ENCODE measurements at regions not wholly inside any gene's neighbourhood (a gene's known extent, or its start where the extent isn't known, plus 50 kb on each side); places are given as distances from the start of the nearest gene placed in this dataset.
A peak's percentile ranks its signal among the peaks of the same experiment; 100 is the strongest.

DNA sequence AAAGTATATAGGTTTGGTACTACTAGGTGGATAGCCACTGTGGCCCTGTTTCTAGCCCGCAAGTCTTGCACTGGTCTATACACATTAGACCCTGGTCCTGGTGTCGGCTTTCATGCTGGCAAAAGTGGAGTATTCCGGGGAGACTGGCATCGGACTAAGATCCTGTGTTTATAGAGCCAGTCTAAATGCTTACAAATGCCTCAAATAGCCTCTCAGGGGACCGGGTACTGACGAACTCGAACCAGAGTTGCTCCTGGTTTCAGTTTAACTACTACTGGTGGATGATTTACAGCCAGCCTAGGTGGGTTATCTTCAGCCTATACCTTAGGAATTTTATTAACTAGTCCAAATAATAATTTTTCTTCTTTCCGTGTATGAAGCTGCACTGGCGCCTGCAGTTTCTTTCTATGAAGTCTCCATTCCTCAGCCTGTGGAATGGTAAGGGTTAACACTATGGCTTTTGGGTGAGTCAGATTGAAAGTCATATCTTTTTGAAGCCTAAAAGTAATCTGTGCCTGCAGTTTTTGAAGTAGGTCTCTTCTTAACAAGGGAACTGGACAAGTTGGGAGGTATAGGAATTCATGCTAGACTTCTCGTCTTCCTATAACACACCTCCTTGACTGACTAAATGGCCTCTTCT, 51.3 kb downstream of the OR10H4 start:
- H3K4me1 Mint-ChIP-seq: peaks cover 27% of the 10 kb centered on the region
- peaks cover 4% of the 10 kb centered on the region for H3K27me3 Mint-ChIP-seq
- no peak overlapping the region for H3K27ac Mint-ChIP-seq
- ATAC-seq (no peak), DNase-seq (no peak)
- CTCF ChIA-PET: no interaction called here
- H3K36me3 Mint-ChIP-seq: no peaks in the 10 kb centered on the region
- no peak overlapping the region for H3K4me3 Mint-ChIP-seq
- H3K9me3 Mint-ChIP-seq (ENCODE audit: low read depth): peaks cover 1% of the 10 kb centered on the region

DNA sequence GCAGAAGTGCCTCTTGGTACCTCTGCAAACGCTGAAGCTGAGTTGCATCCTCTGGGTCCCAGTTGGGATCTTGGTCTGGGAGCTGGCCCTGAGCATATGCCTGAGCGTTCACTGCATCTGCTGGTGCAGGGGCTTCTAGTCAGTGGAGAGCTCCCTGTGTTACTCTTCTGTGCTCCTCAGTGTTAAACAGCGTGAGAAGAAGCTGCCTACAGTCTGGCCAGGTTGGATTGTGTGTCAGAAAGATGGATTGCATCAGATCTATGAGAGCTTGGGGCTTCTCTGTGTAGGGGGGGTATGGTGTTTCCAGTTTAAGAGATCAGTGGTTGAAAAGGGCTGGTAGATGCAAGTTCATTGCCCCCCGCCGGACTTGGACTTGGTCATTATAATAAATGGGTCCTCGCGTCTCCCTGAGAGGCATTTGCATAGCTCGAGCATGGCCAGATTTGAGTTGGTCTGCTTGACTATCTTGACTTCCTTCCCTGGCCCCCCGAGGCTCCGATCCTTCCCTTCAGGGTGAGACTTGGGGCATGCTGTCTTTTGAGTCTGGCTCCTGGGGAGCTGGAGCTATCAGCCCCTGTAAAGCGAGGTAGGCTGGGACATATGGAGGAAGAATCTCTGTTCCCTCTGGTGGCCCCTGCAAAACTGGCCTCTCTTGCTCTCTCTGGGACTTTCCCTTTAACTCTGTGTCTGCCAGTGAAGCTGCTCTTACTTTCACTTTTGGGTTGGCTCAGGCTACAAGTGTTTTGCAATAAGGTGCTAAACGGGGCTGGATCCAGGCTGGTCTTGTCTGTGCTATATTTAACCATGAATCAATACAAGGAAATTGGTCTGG, 52.9 kb downstream of the OR10H4 start:
- CTCF ChIA-PET: interaction anchor here (1.1 to 1.2 kb wide), 2 partner anchors 39 to 40 kb away, joined by 3 to 4 read pairs; no protein-coding TSS in a partner anchor
- H3K9me3 Mint-ChIP-seq (ENCODE audit: low read depth): no peaks in the 10 kb centered on the region
- peak overlapping the region; percentile 65 for H3K4me3 Mint-ChIP-seq
- peaks cover 3% of the 10 kb centered on the region for H3K27me3 Mint-ChIP-seq
- H3K4me1 Mint-ChIP-seq: peaks cover 27% of the 10 kb centered on the region
- ATAC-seq (peak; percentile 86), DNase-seq (peak; percentile 65)
- peak overlapping the region; percentile 42 for H3K27ac Mint-ChIP-seq
- H3K36me3 Mint-ChIP-seq: no peaks in the 10 kb centered on the region

DNA sequence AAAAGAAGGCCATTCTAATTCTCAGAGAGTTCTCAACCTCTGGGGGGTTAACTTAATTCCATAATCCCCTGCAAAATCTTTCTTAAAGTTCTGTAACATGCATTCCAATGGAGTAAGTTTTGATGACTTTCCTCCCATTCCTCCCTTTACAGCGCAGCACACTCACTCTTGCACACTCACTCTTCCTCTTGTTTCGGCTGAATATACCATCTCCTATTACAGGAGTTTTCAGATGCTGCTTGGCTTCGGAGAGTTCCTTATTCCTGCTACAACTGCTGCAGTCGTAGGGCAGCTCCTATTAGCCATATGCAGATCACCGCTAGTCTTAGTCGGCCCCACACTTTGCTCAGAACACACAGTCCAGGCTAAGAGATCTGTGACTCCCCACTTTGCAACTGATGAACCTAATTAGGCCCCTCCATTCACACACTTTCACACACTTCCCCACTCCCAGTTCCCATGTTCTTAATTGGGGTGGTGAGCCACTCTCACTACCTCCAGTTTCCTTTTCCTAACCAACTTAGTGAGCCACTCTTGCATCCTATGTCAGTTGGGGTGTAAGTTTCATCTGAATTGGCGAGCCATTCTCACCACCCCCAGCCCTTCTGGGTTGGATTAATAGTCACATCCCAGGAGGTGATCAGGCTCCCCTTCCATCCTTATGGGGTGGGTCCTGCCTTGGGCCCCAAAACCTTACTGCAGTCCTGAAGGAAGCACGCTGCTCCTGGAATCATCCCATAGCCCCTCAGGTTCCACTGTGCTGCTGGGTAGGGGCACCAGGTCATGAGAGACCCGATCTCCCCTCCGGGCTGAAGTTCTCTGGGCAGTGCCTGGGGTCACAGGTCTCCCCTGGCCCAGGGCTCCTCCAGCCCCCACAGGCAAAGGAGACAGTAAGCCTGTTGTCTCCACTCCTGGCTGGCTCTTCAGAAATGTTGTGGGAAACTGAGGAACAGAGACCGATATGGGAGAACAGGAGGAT, 53.9 kb downstream of the OR10H4 start:
- Mint-ChIP-seq H3K27me3 (peaks cover 3% of the 10 kb centered on the region), H3K9me3 (ENCODE audit: low read depth) (no peaks in the 10 kb centered on the region), H3K36me3 (no peaks in the 10 kb centered on the region), H3K4me3 (peak overlapping the region; percentile 65), H3K27ac (peak overlapping the region; percentile 42), H3K4me1 (peaks cover 27% of the 10 kb centered on the region)
- DNase-seq (no peak), ATAC-seq (no peak)
- CTCF ChIA-PET: no interaction called here

DNA sequence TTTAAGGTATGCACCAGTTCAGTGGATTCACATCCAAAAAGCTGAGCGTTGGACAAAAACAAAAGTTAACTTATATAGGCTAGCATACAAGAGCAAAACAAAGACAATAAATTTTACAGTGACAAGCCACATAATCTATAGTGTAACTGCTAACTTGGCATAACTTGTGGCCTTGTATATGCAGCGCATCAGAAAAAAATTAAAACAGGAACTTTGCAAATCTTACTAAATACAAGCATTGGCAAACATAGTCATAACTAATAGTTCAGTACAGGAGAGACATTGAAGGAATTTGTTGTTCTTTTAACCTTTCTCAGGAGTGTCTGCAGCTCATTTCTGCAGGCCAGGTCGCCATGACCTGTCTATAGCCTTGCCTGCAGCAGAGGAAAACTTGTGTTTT, 54.6 kb downstream of the OR10H4 start:
- Mint-ChIP-seq H3K4me3 (no peak overlapping the region), H3K27ac (no peak overlapping the region), H3K4me1 (peaks cover 27% of the 10 kb centered on the region), H3K27me3 (peaks cover 3% of the 10 kb centered on the region), H3K36me3 (no peaks in the 10 kb centered on the region), H3K9me3 (ENCODE audit: low read depth) (no peaks in the 10 kb centered on the region)
- no peak for ATAC-seq
- DNase-seq: no peak
- CTCF ChIA-PET: no interaction called here

DNA sequence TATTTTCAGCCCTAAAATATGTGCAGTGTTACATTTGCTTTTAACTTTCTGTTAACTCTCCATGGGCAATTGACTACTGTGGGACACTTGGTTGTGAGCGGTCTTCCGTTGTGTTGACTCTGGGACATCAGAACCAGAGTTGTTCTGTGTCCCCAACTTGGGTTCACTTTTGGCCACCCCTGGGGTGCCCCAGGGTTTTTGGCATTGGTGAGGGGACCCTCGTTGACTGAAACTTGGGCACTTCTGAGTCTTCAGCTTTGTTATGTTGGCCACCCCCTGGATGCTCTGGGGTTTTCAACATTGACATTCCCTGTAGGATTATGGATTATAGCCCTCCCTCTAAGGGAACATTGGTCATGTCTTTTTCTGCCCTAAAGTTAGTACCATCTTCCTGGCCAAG, 57.1 kb downstream of the OR10H4 start:
- H3K4me3 Mint-ChIP-seq: no peak overlapping the region
- ATAC-seq: no peak
- CTCF ChIA-PET: interaction anchor here (1.0 kb wide), 1 partner anchor 14 kb away, joined by 5 read pairs; no protein-coding TSS in a partner anchor

DNA sequence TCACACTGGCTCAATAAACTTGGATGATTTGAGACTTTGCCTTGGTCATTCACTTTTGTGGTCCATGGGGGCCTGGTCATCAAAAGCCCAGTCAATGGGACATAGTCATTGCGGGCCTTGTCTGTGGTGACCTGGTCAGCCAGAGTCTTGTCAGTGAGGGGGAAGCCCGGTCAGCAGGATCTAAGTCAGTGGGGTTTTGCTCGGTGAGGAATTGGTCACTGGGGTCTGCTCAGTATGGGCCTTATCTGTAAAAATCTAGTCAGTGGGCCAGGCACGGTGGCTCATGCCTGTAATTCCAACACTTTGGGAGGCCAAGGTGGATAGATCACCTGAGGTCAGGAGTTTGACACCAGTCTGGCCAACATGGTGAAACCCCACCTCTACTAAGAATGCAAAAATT, 63.7 kb upstream of the TPM4 start:
- Mint-ChIP-seq H3K4me3 (no peak overlapping the region), H3K9me3 (ENCODE audit: low read depth) (no peaks in the 10 kb centered on the region), H3K4me1 (no peaks in the 10 kb centered on the region), H3K36me3 (no peaks in the 10 kb centered on the region), H3K27me3 (peaks cover 3% of the 10 kb centered on the region), H3K27ac (no peak overlapping the region)
- ATAC-seq (no peak), DNase-seq (no peak)
- CTCF ChIA-PET: no interaction called here

More for the DNA sequence above, 57.1 kb downstream of the OR10H4 start:
- Mint-ChIP-seq H3K27ac (no peak overlapping the region), H3K27me3 (peaks cover 4% of the 10 kb centered on the region), H3K4me1 (peaks cover 18% of the 10 kb centered on the region), H3K9me3 (ENCODE audit: low read depth) (no peaks in the 10 kb centered on the region), H3K36me3 (no peaks in the 10 kb centered on the region)
- DNase-seq: no peak

DNA sequence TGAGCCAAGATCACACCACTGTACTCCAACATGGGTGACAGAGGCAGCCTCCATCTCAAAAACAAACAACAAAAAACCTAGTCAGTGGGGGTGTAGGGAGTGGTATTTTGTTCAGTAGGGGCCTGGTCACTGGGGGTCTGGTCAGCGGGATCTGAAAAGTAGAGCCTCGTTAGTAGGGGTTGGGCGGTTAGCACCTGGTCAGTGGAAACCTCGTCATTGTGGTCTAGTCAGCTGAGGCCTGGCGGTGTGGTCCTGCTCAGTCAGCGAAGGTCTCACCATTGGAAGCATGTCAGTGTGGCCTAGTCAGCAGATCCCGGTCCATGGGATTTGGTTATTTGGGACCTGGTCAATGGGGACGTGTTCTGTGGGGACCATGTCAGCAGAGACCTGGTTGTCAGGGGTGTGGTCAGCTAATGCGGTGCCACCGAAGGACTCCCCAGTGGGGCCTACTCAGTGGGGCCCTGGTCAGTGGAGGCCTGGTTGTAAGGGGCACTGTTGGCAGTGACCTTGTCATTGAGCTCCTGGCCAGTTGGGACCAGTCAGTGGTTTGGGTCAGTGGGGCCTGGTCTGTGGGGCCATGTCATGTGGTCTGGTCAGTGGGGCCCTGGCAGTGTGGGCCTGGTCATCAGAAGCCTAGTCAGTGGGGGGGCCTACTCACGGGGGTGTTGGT, 63.0 kb upstream of the TPM4 start:
- ATAC-seq (no peak), DNase-seq (no peak)
- no peak overlapping the region for H3K27ac Mint-ChIP-seq
- no peaks in the 10 kb centered on the region for H3K4me1 Mint-ChIP-seq
- H3K27me3 Mint-ChIP-seq: peaks cover 3% of the 10 kb centered on the region
- H3K9me3 Mint-ChIP-seq (ENCODE audit: low read depth): no peaks in the 10 kb centered on the region
- H3K4me3 Mint-ChIP-seq: no peak overlapping the region
- H3K36me3 Mint-ChIP-seq: no peaks in the 10 kb centered on the region
- CTCF ChIA-PET: no interaction called here

DNA sequence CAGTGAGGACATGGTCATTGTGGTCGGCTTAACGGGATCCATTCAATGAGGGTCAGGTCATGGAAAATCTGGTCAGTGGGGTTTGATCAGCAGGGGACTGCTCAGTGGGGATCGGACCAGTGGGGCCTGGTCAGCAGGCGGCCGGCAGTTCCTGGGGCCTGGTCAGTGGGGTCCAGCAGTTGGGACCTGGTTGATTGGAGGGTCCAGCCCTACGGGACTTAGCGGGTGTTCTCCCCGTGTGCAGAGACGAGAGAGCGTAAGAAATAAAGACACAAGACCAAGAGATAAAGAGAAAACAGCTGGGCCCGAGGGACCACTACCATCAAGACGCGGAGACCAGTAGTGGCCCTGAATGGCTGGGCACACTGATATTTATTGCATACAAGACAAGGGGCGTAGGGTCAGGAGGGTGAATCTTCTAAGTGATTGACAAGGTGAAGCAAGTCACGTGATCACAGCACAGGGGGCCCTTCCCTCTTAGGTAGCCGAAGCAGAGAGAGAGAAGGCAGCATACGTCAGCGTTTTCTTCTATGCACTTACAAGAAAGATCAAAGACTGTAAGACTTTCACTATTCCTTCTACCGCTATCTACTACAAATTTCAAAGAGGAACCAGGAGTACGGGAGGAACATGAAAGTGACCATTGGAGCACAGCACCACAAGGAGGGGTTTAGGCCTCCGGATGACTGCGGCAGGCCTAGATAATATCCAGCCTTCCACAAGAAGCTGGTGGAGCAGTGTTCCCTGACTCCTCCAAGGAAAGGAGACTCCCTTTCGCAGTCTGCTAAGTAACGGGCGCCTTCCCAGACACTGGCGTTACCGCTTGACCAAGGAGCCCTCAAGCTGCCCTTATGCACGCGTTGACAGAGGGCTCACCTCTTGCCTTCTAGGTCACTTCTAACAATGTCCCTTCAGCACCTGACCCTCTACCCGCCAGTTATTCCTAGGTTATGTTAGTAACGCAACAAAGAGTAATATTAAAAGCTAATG, 62.1 kb upstream of the TPM4 start:
- DNase-seq (no peak), ATAC-seq (no peak)
- H3K36me3 Mint-ChIP-seq: no peaks in the 10 kb centered on the region
- CTCF ChIA-PET: no interaction called here
- H3K4me3 Mint-ChIP-seq: no peak overlapping the region
- peaks cover 3% of the 10 kb centered on the region for H3K27me3 Mint-ChIP-seq
- no peaks in the 10 kb centered on the region for H3K4me1 Mint-ChIP-seq
- H3K27ac Mint-ChIP-seq: no peak overlapping the region
- H3K9me3 Mint-ChIP-seq (ENCODE audit: low read depth): no peaks in the 10 kb centered on the region

DNA sequence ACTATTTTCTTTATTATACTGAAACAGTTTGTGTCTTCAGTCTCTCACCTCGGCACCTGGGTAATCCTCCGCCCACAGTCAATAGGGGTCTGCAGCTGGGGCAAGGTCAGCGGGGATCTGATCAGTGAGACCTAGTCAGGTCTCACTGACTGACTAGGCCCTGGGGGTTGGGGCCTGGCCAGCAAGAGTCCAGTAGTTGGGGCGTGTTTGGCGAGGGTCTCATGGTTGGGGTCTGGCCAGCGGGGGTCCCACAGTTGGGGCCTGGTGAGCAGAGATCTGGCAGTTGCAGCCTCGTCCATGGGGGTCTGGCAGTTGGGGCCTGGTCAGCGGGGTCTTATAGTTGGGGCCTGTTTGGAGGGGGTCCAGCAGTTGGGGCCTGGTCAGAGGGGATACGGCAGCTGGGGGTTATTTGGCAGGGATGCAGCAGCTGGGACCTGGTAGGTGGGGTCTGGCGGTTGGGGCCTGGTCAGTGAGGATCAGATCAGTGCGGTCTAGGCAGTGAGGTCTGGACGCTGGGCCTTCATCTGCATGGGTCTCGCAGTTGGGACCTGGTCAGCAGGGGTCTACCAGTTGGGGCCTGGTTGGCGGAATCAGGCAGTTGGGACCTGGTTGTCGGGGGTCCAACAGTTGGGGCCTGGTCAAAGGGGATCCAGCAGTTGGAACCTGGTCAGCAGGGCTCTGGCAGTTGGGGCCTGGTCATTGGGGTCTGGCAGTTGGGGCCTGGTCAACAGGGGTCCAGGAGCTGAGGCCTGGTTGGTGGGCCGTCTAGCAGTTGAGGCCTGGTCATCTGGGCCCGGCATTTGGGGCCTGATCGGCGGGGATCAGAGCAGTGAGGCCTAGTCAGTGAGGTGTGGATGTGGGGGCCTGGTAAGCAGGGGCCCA, 61.1 kb upstream of the TPM4 start:
- H3K4me3 Mint-ChIP-seq: no peak overlapping the region
- CTCF ChIA-PET: no interaction called here
- H3K4me1 Mint-ChIP-seq: no peaks in the 10 kb centered on the region
- ATAC-seq (no peak), DNase-seq (no peak)
- H3K27ac Mint-ChIP-seq: no peak overlapping the region
- H3K9me3 Mint-ChIP-seq (ENCODE audit: low read depth): no peaks in the 10 kb centered on the region
- no peaks in the 10 kb centered on the region for H3K36me3 Mint-ChIP-seq
- peaks cover 3% of the 10 kb centered on the region for H3K27me3 Mint-ChIP-seq

DNA sequence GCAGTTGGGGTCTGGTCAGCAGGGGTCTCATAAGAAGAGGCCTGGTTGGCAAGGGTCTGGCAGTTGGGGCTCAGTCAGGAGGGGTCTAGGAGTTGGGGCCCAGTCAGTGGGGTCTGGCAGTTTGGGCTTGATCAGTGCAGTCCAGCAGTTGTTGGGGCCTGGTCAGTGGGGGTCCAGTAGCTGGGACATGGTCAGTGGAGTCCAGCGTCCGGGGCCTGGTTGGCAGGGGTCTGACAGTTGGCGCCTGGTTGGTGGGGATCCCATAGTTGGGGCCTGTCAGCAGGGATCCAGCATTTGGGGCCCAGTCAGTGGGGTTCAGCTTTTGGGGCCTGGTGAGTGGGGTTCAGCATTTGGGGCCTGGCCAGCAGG, 60.5 kb upstream of the TPM4 start:
- Mint-ChIP-seq H3K27ac (no peak overlapping the region), H3K27me3 (peaks cover under 1% of the 10 kb centered on the region), H3K4me1 (no peaks in the 10 kb centered on the region), H3K4me3 (no peak overlapping the region), H3K36me3 (no peaks in the 10 kb centered on the region), H3K9me3 (ENCODE audit: low read depth) (no peaks in the 10 kb centered on the region)
- no peak for ATAC-seq
- CTCF ChIA-PET: no interaction called here
- DNase-seq: no peak

DNA sequence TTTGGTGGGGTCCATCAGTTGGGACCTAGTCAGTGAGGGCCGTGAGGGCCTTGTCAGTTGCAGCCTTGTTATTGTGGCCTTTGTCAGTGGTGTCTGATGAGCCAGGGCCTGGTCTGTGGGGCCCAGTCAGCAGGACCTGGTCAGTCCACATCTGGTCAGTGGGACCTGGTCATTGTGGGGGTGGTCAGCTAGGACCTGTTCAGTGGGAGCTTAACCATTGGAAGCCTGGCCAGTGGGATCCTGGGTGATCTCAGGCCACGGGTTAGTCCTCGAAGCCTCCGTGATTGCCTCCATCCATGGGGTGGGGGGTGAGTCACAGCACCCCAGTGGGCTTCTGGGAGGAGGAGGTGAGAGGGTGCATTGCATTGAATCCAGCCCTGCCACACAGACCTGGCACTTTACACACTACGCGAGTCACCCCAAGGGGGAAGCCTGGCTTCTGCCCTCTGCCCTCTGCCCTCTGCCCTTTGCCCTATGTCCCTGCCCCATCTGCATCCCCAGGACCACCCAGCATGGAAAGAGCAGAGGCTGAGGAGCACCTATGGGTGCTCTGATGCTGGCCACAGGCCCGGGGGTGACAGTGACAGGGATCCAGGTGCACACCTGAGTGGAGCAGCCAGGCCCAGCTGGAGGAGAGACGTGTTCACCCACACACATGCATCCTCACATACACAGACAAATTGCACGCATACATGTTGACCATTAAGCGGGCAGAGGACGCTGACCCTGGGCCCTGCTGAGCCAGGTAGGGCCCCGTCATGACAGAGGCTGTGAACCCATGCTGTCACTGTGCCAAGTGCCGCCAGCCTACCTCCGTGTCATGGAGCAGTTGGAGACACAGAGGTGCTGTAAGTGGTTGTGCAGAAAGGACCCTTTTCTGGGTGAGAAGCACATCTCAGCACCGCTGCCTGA, 59.8 kb upstream of the TPM4 start:
- H3K9me3 Mint-ChIP-seq (ENCODE audit: low read depth): no peaks in the 10 kb centered on the region
- H3K4me1 Mint-ChIP-seq: no peaks in the 10 kb centered on the region
- no peak overlapping the region for H3K27ac Mint-ChIP-seq
- H3K36me3 Mint-ChIP-seq: no peaks in the 10 kb centered on the region
- CTCF ChIA-PET: no interaction called here
- DNase-seq (no peak), ATAC-seq (no peak)
- H3K4me3 Mint-ChIP-seq: no peak overlapping the region
- no peaks in the 10 kb centered on the region for H3K27me3 Mint-ChIP-seq
